IMR-90 (cell line): ENCODE measurements at regions not wholly inside any gene's neighbourhood (a gene's known extent, or its start where the extent isn't known, plus 50 kb on each side); places are given as distances from the start of the nearest gene placed in this dataset.
A peak's percentile ranks its signal among the peaks of the same experiment; 100 is the strongest.

Experiments used
- CEBPB ChIP-seq: IDR thresholded peaks from 2 replicates; pipeline ENCODE4 v1.6.1; 2012; ENCODE audit warnings: low read depth, low read length, improper control_type of control experiment
- CTCF ChIP-seq: conservative IDR thresholded peaks from 2 replicates; pipeline ENCODE4 v1.5.1; 2012; ENCODE audit warnings: mild to moderate bottlenecking, low read depth, low read length, improper control_type of control experiment
- ELK1 ChIP-seq: fragments of 150-350 bp; IDR thresholded peaks from 2 replicates; pipeline ENCODE4 v1.6.1; 2016; ENCODE audit warnings: low read depth, mild to moderate bottlenecking, low read length, moderate library complexity, borderline replicate concordance
- FOS ChIP-seq: fragments of 150-350 bp; IDR thresholded peaks from 2 replicates; pipeline ENCODE4 v1.6.1; 2016; ENCODE audit warnings: low read depth, low read length
- MAFK ChIP-seq: IDR thresholded peaks from 2 replicates; pipeline ENCODE4 v1.6.1; 2012; ENCODE audit warnings: low read depth, low read length, improper control_type of control experiment
- MAZ ChIP-seq: IDR thresholded peaks from 2 replicates; pipeline ENCODE4 v1.6.1; 2012; ENCODE audit warnings: low read depth, mild to moderate bottlenecking, low read length, improper control_type of control experiment, moderate library complexity, borderline replicate concordance
- MXI1 ChIP-seq: IDR thresholded peaks from 2 replicates; pipeline ENCODE4 v1.6.1; 2012; ENCODE audit warnings: low read depth, mild to moderate bottlenecking, low read length, moderate library complexity, borderline replicate concordance
- NFE2L2 ChIP-seq: fragments of 150-350 bp; IDR thresholded peaks from 2 replicates; pipeline ENCODE4 v1.6.1; 2016; ENCODE audit warnings: low read depth, mild to moderate bottlenecking, low read length
- POLR2A ChIP-seq: IDR thresholded peaks from 2 replicates; pipeline ENCODE4 v1.6.1; 2012; ENCODE audit warnings: mild to moderate bottlenecking, low read depth, low read length
- RAD21 ChIP-seq: IDR thresholded peaks from 2 replicates; pipeline ENCODE4 v1.6.1; 2012; ENCODE audit warnings: low read length, improper control_type of control experiment
- RCOR1 ChIP-seq: IDR thresholded peaks from 2 replicates; pipeline ENCODE4 v1.6.1; 2012; ENCODE audit warnings: mild to moderate bottlenecking, low read length, improper control_type of control experiment; ENCODE audit not compliant: insufficient replicate concordance
- RFX5 ChIP-seq: IDR thresholded peaks from 2 replicates; pipeline ENCODE4 v1.8.0; 2012; ENCODE audit warnings: low read depth, mild to moderate bottlenecking, low read length, moderate library complexity
- USF2 ChIP-seq: fragments of 150-350 bp; IDR thresholded peaks from 2 replicates; pipeline ENCODE4 v1.6.1; 2017; ENCODE audit warnings: mild to moderate bottlenecking, antibody characterized with exemption, low read length, low read depth

DNA sequence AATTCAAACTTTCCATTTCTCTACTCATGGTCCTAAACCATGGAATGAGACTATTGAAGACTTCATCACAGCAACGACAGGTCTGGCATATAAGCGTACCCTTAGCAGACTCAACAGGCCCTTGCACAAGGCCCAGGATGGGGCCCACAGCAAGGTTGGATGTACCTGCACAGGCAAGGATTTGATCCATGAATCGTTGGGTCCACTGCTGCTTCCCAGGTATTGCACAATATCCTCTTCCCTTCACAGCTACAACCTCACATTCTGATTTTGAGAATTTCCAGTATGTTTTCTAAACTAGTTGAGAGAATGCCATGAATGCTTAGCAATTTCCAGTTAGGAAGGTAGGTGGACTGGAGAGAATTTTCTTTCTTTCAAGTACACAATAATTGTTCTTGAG, 515.8 kb downstream of the SUCLG1 start:
- TF ChIP-seq CTCF (no peak), CEBPB (peak; percentile 86), NFE2L2 (no peak), POLR2A (no peak), ELK1 (no peak), MAZ (no peak), MXI1 (no peak), FOS (no peak), RAD21 (no peak), USF2 (no peak), MAFK (no peak), RCOR1 (no peak), RFX5 (no peak)
